HG03432 (cell line): ENCODE measurements at regions not wholly inside any gene's neighbourhood (a gene's known extent, or its start where the extent isn't known, plus 50 kb on each side); places are given as distances from the start of the nearest gene placed in this dataset.

Experiments
- ATAC-seq: cut with Tn5 transposase; IDR thresholded peaks from one replicate; pipeline ENCODE4 v1.9.1; 2021; ENCODE audit warnings: mild to moderate bottlenecking, moderate library complexity; ENCODE audit not compliant: unreplicated experiment

GRCh38 chr3:30069056-30069455 is 537.3 kb upstream of the TGFBR2 start:
- ATAC-seq: no peak

GRCh38 chr3:30073040-30073439 is 533.4 kb upstream of the TGFBR2 start:
- no peak for ATAC-seq

- ATAC-seq: no peak
Measured at GRCh38 chr3:30073622-30074021, 532.8 kb upstream of the TGFBR2 start.

- ATAC-seq: no peak
Measured at GRCh38 chr3:30075514-30075913, 530.9 kb upstream of the TGFBR2 start.

- no peak for ATAC-seq
Measured at GRCh38 chr3:30076899-30077298, 529.5 kb upstream of the TGFBR2 start.

- no peak for ATAC-seq
Measured at GRCh38 chr3:30077746-30078145, 528.7 kb upstream of the TGFBR2 start.

- no peak for ATAC-seq
Measured at GRCh38 chr3:30078736-30079135, 527.7 kb upstream of the TGFBR2 start.

- no peak for ATAC-seq
Measured at GRCh38 chr3:30081904-30082303, 524.5 kb upstream of the TGFBR2 start.

- ATAC-seq: no peak
Measured at GRCh38 chr3:30082652-30083051, 523.7 kb upstream of the TGFBR2 start.

- no peak for ATAC-seq
Measured at GRCh38 chr3:30083315-30083714, 523.1 kb upstream of the TGFBR2 start.

- ATAC-seq: no peak
Measured at GRCh38 chr3:30084316-30084715, 522.1 kb upstream of the TGFBR2 start.

- ATAC-seq: no peak
Measured at GRCh38 chr3:30084971-30085403, 521.4 kb upstream of the TGFBR2 start.

- ATAC-seq: no peak
Measured at GRCh38 chr3:30085486-30085885, 520.9 kb upstream of the TGFBR2 start.

- ATAC-seq: no peak
Measured at GRCh38 chr3:30091686-30092085, 514.7 kb upstream of the TGFBR2 start.

- ATAC-seq: no peak
Measured at GRCh38 chr3:30097022-30097650, 509.3 kb upstream of the TGFBR2 start.

GRCh38 chr3:30098243-30098642 is 508.2 kb upstream of the TGFBR2 start:
- no peak for ATAC-seq

GRCh38 chr3:30098653-30099455 is 507.5 kb upstream of the TGFBR2 start:
- no peak for ATAC-seq

- no peak for ATAC-seq
Measured at GRCh38 chr3:30102356-30102755, 504.0 kb upstream of the TGFBR2 start.

GRCh38 chr3:30103186-30103585 is 503.2 kb upstream of the TGFBR2 start:
- ATAC-seq: no peak

- no peak for ATAC-seq
Measured at GRCh38 chr3:30107531-30107930, 498.9 kb upstream of the TGFBR2 start.

- no peak for ATAC-seq
Measured at GRCh38 chr3:30112411-30112810, 494.0 kb upstream of the TGFBR2 start.

GRCh38 chr3:30112902-30113484 is 493.4 kb upstream of the TGFBR2 start:
- ATAC-seq: no peak
